MCF 10A (cell line): ENCODE measurements at regions not wholly inside any gene's neighbourhood (a gene's known extent, or its start where the extent isn't known, plus 50 kb on each side); places are given as distances from the start of the nearest gene placed in this dataset.

Experiments used
- BruUV-seq: library from RNA; stranded (reverse); fragments of 400-500 nt; replicated peaks from 2 replicates; lab custom pipeline; 2021; lab: Mats Ljungman, UMichigan
- CTCF ChIA-PET: fragments of 300-600 bp; sonication (Branson Sonifier 250); formaldehyde crosslinking; extraction: SDS; loops from one replicate; lab custom pipeline; 2021; ENCODE audit warnings: antibody characterized with exemption, inconsistent platforms; lab: Yijun Ruan, JAX
- POLR2A ChIA-PET: fragments of 300-600, 350-650 bp; sonication (Branson Sonifier 250); formaldehyde crosslinking; extraction: SDS; loops from one replicate; lab custom pipeline; 2020; ENCODE audit warnings: antibody characterized with exemption, inconsistent platforms; lab: Yijun Ruan, JAX
- DNase-seq: peaks from one replicate; pipeline ENCODE4 v3.0.0-alpha.2; 2018; ENCODE audit not compliant: unreplicated experiment
- H3K27ac Mint-ChIP-seq: one replicate; pipeline ENCODE4 v1.8.0; 2022; ENCODE audit warnings: mild to moderate bottlenecking, low read depth, mixed read lengths; ENCODE audit not compliant: unreplicated experiment
- H3K27me3 Mint-ChIP-seq: one replicate; pipeline ENCODE4 v1.8.0; 2022; ENCODE audit warnings: mixed read lengths; ENCODE audit not compliant: insufficient read depth, unreplicated experiment
- H3K36me3 Mint-ChIP-seq: one replicate; pipeline ENCODE4 v1.8.0; 2022; ENCODE audit warnings: mild to moderate bottlenecking, moderate library complexity, mixed read lengths; ENCODE audit not compliant: insufficient read depth, unreplicated experiment
- H3K4me1 Mint-ChIP-seq: one replicate; pipeline ENCODE4 v1.8.0; 2022; ENCODE audit warnings: mixed read lengths; ENCODE audit not compliant: insufficient read depth, unreplicated experiment
- H3K4me3 Mint-ChIP-seq: one replicate; pipeline ENCODE4 v1.8.0; 2022; ENCODE audit warnings: mild to moderate bottlenecking, moderate library complexity, mixed read lengths; ENCODE audit not compliant: unreplicated experiment
- H3K9me3 Mint-ChIP-seq: one replicate; pipeline ENCODE4 v1.8.0; 2022; ENCODE audit warnings: mixed read lengths; ENCODE audit not compliant: unreplicated experiment
- intact Hi-C: fragments of 100-400 bp; cut with micrococcal nuclease; formaldehyde crosslinking; loops from 2 replicates; pipeline ENCODE4 v1.14.1; 2022
- TF ChIP-seq, protein P1 (sequence below): fragments of 200-600 bp; IDR thresholded peaks from one replicate; pipeline ENCODE4 v1.8.0; 2022; ENCODE audit warnings: antibody characterized with exemption, mild to moderate bottlenecking; ENCODE audit not compliant: unreplicated experiment

DNA sequence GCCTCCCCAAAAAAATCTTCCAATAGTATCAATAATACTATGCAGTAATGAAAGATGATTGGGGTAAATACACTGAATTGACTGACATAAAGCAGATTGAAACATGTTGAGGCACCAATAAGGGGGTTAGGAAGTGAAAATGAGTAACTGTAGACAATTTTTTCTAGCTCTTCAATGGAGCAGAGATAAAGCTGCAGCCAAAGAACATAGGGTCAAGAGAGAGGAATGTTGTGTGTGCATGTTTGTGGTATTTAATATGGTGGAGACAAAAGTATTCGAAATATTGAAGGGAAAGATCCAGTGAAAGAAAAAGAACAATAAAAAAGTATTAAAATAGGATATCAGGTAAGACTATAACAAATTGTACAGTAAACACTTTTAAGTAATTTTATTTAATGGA, 450.0 kb upstream of the CCDC179 start:
- no peak for DNase-seq
- CTCF ChIA-PET = no interaction called here
- Mint-ChIP-seq H3K4me3 (no peak overlapping the region), H3K4me1 (no peaks in the 10 kb centered on the region), H3K27me3 (no peaks in the 10 kb centered on the region), H3K36me3 (no peaks in the 10 kb centered on the region), H3K27ac (no peak overlapping the region), H3K9me3 (peaks cover 25% of the 10 kb centered on the region)
- BruUV-seq = no TSS peak
- POLR2A ChIA-PET = no interaction called here
- TF ChIP-seq, protein P1, sequence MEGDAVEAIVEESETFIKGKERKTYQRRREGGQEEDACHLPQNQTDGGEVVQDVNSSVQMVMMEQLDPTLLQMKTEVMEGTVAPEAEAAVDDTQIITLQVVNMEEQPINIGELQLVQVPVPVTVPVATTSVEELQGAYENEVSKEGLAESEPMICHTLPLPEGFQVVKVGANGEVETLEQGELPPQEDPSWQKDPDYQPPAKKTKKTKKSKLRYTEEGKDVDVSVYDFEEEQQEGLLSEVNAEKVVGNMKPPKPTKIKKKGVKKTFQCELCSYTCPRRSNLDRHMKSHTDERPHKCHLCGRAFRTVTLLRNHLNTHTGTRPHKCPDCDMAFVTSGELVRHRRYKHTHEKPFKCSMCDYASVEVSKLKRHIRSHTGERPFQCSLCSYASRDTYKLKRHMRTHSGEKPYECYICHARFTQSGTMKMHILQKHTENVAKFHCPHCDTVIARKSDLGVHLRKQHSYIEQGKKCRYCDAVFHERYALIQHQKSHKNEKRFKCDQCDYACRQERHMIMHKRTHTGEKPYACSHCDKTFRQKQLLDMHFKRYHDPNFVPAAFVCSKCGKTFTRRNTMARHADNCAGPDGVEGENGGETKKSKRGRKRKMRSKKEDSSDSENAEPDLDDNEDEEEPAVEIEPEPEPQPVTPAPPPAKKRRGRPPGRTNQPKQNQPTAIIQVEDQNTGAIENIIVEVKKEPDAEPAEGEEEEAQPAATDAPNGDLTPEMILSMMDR = no peak
- intact Hi-C loops = no loop called here

DNA sequence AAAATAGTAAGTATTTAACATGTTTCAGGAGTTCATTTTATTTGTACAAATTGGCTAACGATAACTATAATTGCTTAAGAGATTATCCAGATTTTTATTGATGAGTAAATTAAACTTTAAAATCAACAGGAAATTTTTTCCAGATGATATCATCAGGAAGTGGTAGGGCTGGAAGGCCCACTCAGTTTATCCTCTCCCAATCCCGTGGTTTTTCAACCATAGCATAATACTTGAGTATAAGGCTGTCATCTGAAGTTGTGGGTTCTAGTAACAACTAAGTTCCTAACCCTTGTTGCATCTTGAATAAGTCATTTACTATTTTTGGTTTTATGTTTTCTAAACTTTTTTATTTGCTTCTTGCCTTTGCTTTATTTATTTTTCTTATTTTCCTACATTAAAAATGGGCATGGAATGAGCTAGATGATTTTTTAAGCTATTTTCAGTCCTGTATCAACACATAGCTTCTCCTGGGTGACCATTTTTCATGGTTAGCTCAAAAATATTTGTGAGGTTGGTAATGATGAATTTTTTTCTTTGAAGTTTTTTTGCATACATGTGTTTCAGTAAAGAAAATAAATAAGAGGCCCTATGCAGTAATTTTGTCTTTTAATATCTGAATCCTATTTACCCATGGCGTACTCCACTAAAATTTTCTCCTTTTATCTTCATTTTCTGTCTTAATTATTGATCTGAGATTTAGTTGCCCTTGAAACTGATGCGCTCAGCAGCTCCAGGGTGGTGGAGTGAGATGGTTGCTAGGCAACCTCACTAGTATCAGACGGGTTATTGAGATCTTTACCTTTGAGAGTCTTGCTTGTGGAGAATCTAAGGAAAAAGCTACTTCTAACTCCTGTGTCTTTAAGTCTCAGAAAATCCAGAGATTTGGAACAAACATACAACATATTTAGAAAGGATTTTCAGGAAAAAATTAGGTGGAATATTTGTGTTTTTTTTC, 452.0 kb upstream of the CCDC179 start:
- Mint-ChIP-seq H3K36me3 (no peaks in the 10 kb centered on the region), H3K4me1 (no peaks in the 10 kb centered on the region), H3K27ac (no peak overlapping the region), H3K9me3 (peaks cover 17% of the 10 kb centered on the region), H3K27me3 (no peaks in the 10 kb centered on the region), H3K4me3 (no peak overlapping the region)
- no peak for DNase-seq
- TF ChIP-seq, protein P1 = no peak
- no TSS peak for BruUV-seq
- intact Hi-C loops = no loop called here
- ChIA-PET POLR2A (no interaction called here), CTCF (no interaction called here)

DNA sequence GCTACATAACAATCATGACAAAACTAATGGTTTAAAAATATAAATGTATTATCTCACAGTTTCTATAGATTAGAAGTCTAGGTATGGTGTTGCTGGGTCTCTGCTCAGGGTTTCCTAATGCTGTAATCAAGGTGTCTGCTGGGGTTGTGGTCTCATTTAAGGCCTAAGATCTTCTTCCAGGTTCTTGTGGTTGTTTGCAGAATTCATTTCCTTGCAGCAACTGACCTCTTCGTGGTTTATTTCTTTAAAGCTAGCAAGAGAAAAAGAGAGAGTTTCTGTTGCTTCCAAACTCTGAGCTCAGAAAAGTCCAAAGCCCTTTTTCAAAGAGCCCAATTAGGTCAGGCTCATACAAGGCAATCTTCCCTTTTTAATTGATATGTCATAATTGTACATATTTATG, 452.7 kb upstream of the CCDC179 start:
- no peaks in the 10 kb centered on the region for H3K4me1 Mint-ChIP-seq
- POLR2A ChIA-PET = no interaction called here
- no peak for DNase-seq
- BruUV-seq = no TSS peak
- peaks cover 17% of the 10 kb centered on the region for H3K9me3 Mint-ChIP-seq
- no peak overlapping the region for H3K27ac Mint-ChIP-seq
- CTCF ChIA-PET = no interaction called here
- no peaks in the 10 kb centered on the region for H3K36me3 Mint-ChIP-seq
- intact Hi-C loops = no loop called here
- H3K27me3 Mint-ChIP-seq = no peaks in the 10 kb centered on the region
- no peak overlapping the region for H3K4me3 Mint-ChIP-seq
- TF ChIP-seq, protein P1 = no peak

DNA sequence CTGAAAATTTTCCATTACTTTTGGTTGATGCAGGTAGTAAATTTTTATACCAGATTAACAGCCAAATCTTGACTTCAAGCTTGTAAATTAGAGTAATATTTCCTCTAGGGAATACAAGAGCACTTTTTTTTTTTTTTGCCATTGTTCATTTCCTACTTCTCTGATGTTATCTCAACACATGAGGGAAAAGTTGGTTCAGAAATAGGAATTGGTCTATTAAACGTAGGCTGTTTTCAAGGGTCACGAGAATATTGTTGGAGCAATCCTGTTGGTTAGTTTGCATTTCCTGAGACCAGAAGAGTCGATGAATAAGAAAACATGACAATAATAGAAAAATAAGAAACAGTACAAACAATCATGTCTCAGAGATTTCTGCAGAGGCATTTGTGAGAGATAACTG, 453.9 kb upstream of the CCDC179 start:
- Mint-ChIP-seq H3K27me3 (no peaks in the 10 kb centered on the region), H3K4me3 (no peak overlapping the region), H3K4me1 (no peaks in the 10 kb centered on the region), H3K36me3 (no peaks in the 10 kb centered on the region), H3K9me3 (peaks cover 13% of the 10 kb centered on the region), H3K27ac (no peak overlapping the region)
- TF ChIP-seq, protein P1 = no peak
- ChIA-PET CTCF (interaction anchor here (0.6 kb wide), 1 partner anchor 561 kb away, joined by 5 read pairs; no protein-coding TSS in a partner anchor), POLR2A (no interaction called here)
- BruUV-seq = no TSS peak
- intact Hi-C loops = no loop called here
- no peak for DNase-seq
